ENCODE measurements at regions not wholly inside any gene's neighbourhood (a gene's known extent, or its start where the extent isn't known, plus 50 kb on each side); places are given as distances from the start of the nearest gene placed in this dataset.
"Not testable (repeated sequence)": the region's sequence is repeated elsewhere in the genome, so short reads cannot be mapped to it uniquely, and the experiment has no call there.

DNA sequence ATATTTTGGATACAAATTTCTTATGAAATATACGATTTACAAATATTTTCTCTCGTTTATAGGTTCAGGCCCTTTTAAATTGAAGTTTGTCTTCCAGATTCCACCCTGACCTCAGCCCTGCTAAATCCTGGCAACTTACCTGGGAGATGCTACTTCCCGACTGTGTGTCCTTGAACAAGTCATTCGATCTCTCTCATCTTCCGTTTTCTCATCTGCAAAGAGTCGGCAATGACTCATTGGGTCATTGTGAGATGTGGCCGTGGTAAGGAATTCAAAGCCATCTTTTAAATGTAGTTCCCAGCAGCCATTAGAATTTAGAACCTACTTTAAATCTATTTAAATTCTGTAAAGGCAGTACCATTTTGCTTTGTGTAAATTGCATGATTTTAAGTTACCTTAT lies 72.5 kb downstream of the LHX2 start:
- no peak for DNase-seq

DNA sequence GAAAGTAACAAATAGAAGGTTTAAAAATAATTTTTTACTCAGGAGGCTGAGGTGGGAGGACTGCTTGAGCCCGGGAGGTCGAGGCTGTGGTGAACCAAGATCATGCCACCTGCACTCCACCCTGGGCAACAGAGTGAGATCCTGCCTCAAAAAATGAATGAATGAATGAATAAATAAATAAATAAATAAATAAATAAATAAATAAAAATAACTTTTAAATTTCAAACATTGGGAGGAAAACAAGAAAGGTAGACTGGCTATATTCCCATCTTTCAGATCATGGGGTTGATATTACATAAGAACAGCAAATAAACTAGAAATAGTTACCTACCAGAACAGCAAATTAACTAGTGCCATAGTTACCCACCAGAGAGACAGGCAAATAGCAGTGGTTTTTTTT lies 75.7 kb downstream of the LHX2 start:
- no peak for DNase-seq

DNA sequence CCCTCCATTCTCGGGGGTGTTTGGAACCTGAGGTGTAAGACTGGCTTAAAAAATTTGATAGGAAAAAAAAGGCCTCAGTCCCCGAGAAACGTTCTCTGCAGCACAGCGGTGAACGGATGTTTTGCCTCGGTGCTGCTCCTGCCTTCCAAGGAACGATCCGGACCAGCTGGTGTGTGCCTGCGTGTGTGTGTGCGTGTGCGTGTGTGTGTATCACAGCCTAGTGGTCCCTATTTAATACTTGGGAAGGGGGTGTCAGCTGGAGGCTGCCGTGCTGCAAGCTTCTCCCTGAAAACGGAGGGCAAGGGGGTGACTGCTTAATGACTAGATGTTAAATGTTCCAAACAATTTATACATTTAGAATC lies 76.9 kb downstream of the LHX2 start:
- no peak for DNase-seq

DNA sequence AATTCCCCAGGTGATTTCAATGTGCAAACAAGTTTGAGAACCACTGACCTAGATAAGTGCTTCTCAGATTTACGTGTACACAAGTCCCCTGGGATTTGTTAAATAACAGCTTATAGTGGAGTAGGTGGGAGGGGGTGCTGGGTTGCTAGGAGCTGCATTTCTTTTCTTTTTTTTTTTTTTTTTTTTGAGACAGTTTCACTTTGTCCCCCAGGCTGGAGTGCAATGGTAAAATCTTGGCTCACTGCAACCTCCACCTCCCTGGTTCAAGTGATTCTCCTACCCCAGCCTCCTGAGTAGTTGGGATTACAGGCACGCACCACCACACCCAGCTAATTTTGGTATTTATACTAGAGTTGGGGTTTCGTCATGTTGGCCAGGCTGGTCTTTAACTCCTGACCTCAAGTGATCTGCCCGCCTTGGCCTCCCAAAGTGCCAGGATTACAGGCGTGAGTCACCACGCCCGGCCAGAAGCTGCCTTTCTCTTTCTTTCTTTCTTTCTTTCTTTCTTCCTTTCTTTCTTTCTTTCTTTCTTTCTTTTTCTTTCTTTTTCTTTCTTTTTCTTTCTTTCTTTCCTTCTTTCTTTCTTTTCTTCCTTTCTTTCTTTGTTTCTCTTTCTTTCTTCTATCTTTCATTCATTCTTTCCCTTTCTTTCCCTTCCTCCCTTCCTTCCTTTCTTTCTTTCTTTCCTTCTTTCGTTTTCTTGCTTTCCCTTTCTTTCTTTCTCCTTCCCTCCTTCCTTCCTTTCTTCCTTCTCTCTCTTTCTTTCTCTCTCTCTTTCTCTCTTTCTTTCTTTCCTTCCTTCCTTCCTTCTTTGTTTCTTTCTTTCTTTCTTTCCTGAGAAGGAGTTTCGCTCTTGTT lies 78.3 kb downstream of the LHX2 start:
- not testable (repeated sequence) for DNase-seq

DNA sequence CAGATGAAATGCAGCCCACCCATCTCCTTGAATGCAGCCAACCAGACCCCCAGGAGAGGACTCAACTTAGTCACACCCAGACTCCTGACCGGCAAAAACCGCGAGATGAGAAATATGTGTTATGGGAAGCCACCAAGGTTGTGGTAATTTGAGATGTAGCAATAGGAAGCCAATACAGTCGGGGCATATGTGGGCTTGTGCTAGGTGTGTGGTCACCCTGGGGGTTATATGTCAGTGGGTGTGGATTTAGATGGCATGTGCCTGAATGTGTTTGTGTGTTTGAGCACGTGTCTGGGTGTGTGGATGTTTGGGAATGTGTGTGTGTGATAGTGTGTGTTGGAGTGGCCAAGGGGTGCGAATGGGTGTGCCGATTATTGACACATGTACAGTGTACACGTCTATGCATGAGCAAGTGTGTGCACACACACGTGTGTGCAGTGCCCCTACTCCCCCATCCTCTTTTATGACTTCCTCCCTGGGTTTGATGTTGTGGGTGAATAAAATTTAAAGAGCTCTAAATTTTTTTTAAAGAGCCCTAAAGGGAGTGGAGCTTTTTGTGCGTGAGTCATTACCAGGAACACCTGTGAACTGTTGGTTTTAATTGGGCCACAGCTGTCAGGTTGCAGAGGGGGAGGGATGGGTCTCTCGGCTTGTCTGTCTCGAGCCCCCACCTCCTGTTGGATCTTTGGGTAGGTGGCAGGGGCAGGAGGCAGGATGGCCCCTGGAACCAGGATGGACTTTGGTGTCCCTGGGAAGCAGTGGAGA lies 86.8 kb downstream of the LHX2 start:
- no peak for DNase-seq

- no peak for DNase-seq
Measured at GRCh38 chr9:124099860-124100259, 88.3 kb downstream of the LHX2 start.

DNA sequence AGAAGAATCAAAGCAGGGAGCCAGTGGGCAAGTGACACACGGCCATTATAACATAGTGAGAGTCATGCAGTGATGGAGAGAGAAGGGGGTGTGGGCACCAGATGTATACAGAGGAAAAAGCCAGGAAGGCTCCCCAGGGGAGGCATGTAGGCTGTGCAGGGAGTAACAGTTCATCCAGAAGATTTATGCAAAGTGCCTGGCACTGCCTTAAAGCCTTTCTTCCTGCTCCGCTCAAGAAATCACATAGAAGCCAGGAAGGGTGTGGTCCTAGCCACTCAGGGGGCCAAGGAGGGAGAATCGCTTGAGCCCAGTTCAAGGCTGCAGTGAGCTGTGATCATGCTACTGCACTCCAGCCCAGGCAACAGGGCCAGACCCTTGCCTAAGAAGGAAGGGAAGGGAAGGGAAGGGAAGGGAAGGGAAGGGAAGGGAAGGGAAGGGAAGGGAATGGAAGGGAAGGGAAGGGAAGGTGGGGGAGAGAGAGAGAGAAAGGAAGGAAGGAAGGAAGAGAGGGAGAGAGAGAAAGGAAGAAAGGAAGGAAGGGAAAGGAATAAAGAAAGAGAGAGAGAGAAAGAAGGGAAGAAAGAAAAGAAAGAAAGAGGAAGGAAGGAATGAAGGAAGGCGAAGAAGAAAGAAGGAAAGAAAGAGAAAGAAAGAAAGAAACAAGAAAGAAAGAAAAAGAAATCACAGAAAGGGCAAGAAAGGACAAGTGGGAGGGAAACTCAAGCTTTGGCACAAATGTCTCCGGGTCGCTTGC lies 89.8 kb downstream of the LHX2 start:
- no peak for DNase-seq

DNA sequence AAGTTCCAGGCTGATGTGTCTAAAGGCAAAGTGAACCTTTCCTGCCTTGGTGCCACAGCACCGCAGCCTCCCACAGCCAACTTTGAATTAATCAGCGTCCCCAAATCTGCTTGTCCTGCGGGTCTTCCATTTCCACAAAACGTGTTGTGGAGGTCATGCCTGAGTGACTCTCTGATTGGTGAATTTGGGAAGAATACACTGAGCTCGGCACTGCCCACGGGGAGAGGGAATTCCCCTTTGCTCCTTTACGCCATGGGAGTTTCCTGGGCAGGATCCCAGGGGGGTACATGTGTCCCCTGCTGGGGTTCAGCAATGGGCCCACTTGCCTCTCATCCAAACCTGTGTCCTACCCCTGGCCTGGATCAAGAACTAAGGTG lies 90.4 kb downstream of the LHX2 start:
- DNase-seq, result no peak

DNA sequence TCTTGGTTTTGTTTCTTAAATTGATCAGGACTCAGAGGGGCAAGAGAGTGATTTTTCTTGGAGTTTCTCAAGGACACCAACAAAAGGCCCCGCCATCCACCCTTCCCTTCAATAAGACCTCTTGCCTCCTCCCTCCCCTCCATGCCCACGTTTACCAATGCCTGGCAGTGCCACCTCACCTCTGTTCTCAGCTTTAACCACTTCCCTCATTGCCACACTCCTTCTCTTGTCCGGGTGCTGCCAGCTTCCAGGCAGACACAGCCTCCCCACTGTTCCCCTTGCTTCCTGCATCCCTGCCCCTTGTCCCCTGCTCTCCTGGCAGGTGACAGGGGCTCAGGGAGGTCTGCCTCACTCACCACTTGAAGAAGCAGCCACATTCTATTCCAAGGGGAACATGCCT lies 90.8 kb downstream of the LHX2 start:
- DNase-seq, result no peak

DNA sequence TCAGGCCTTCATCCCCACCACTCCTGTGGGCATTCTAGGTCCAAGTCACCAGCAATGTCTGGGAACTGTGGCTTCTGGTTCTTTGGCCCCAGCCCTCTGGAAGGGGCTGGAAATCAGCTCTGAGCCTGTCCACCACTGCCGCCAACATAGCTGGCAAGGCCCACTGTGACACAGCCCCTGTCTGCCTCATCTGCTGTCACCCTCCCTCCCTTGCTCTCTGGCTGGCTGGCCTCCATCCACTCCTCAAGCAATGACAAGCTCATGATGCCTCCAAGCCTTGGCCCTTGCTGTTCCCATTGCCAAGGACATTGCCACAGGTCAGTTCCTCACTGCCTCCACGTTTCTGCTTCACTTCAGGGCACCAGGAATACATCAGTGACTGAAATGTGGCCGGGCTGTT lies 93.7 kb downstream of the LHX2 start:
- DNase-seq, result no peak

- DNase-seq, result no peak
Measured at GRCh38 chr9:124108216-124108615, 96.6 kb downstream of the LHX2 start.

DNA sequence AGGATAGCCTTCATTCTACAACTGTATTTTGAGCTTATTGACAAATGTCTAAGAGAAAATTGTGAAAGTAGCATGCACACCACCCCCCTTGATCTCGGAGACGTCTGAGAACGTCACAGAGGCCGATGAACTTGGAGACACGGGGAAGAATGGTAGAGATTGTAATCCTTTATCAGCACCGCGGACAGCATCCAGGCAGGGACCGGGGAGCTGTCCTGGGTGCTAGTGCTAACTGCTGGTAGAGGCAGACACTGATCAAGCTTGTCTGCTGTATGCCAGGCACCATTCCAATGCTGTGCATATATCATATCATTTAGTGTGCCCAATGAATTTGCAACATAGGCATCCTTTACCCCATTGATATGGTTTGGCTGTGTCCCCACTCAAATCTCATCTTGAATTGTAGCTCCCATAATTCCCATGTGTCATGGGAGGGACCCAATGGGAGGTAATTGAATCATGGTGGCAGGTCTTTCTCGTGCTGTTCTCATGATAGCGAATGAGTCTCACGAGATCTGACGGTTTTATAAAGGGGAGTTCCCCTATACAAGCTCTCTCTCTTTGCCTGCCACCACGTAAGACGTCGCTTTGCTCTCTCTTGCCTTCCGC lies 98.8 kb downstream of the LHX2 start:
- DNase-seq, result no peak

DNA sequence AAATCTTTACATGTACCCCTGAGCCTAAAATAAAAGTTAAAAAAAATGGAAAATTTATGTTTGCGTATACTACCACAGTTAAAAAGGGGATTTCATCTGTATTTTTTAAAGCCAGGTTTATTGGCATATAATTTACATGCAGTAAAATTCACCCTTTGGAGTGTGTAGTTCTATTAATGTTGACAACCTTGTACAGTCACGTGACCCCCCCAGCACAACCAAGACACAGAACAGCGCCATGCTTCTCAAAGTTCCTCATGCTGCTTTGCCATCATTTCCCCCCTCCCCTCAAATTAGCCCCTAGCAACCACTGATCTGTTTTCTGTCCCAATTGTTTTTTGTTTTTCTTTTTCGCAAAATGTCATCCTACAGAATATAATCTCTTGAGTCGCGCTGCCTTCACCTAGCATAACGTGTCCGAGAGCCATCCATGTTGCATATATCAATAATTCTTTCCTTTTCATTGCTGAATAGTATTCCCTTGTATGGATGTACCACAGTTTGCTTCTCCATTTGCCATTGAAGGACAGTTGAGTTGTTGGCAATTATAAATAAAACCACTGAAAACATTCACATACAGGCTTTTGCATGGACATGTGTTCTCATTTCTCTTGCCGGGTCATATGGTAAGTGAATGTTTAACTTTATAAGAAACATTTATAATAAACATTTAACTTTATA lies 105.3 kb downstream of the LHX2 start:
- no peak for DNase-seq

- no peak for DNase-seq
Measured at GRCh38 chr9:124118894-124119293, 107.3 kb downstream of the LHX2 start.

- DNase-seq, result no peak
Measured at GRCh38 chr9:124120272-124120671, 108.7 kb downstream of the LHX2 start.

DNA sequence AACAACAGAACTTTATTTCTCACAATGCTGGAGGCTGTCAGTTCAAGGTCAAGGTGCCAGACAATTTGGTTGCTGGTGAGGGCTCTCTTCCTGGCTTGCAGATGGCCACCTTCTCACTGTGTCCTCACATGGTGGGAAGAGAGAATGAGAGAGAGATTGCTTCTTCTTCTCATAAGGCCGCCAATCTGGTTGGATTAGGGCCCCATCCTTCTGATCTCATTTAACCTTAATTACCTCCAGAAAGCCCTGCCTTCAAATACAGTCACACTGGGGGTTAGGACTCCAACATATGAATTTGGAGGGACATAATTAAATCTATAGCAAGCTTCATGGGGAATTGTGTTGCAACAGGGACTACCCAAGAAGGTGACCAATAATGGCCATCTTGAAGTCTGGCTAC lies 110.2 kb downstream of the LHX2 start:
- DNase-seq, result no peak

GRCh38 chr9:124122321-124122720 lies 110.8 kb downstream of the LHX2 start:
- DNase-seq, result no peak

DNA sequence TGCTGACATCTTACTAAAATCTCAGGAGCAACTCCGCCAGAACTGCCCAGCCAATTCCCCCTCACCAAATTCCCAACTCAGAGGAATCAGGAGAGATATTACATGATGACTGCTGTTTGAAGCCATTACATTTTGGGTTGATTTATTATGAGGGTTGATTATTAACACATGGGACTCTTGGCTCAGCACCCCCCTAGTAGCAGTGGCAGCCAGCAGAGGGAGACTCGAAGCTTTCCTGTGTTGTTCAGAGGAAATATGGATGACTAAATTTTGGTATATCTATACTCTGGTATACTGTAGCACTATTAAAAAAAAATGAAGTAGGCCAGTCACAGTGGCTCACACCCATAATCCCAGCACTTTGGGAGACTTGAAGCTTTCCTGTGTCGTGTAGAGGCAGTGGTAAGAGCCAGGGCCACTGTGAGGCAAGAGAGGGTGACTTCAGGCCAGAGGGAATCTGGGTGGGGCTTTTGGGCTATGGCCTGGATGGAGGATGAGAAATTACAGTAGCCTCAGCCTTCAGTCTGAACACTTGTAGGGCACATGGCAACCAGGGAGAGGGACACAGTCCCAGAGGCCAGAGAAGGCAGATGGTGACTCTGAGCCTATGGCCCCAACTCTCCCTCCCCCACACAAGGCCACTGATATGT lies 111.4 kb downstream of the LHX2 start:
- no peak for DNase-seq

DNA sequence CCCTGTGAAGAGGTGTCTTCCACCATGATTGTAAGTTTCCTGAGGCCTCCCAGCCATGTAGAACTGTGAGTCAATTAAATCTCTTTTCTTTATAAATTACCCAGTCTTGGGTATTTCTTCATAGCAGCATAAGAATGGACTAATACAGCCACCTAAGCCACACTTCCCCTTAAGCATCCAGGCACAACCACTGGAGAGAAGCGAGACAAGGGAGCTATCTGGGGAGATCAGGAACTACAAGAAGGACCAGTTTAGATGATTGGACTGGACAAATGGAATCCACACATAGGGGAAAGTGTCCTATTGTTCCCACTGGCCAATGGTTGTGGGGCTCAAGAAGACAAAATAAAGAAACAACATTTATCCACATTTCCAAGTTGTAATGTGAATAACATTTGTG lies 112.1 kb downstream of the LHX2 start:
- not testable (repeated sequence) for DNase-seq

- DNase-seq, result no peak
Measured at GRCh38 chr9:124124729-124125650, 113.4 kb downstream of the LHX2 start.

- DNase-seq, result no peak
Measured at GRCh38 chr9:124125651-124125977, 114.0 kb downstream of the LHX2 start.
